Ammon's horn (tissue), 1 donor: ENCODE measurements at regions not wholly inside any gene's neighbourhood (a gene's known extent, or its start where the extent isn't known, plus 50 kb on each side); places are given as distances from the start of the nearest gene placed in this dataset.
"Not testable (repeated sequence)": the region's sequence is repeated elsewhere in the genome, so short reads cannot be mapped to it uniquely, and the experiment has no call there.

Experiments used
- DNase-seq: peaks from one replicate; pipeline ENCODE4 v3.0.0-alpha.2; 2016; ENCODE audit warnings: low spot score

DNA sequence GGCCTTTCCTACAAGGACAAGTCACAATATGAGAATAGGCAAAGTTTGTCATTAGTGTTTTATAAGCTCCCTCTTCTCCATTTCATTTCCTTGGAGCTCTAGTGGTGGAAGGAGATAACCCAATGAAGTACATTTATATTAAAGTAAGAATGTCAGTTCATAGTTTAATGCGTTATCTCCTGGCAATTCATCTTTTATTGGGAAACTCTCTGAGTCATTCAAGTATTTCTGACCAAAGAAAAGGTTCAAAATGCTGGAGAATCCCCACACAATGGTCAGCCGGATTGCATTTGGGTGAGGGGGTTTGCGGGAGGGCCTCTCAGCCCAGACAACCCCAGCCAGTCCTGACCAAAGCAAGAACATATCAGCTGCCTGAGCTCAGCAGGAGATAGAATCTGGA lies 321.5 kb upstream of the NRP1 start:
- no peak for DNase-seq

DNA sequence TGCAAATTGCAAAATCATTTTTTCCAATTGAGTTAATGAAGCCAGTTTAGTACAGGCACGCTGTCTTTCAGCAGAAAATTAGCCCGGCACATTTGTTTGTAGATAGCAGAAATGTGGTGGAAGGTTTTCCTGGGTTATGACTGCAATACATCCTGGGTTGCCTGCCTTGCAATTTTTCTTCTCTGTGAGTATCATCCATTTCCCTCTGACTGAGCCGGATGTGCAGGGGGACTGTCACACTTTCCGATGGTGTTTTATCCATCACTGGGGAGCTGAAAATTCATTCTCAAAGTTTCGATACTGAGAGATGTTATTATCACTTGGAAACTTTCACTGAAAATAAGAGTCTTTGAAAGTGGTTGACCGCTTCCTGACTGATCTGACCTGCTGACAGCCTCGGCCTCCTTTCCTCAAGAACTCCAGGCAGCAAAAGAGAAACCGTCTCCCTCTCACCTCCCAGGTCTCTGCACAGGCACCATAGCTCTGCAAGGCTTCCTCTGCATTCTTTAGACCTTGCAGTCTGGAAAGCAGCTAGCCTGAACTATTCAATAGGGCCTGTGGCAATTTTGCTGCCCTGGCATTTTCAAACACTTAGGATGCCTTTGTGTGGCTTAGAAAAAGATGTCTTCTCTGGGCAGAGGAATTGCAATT lies 320.8 kb upstream of the NRP1 start:
- DNase-seq: no peak

- DNase-seq: no peak
Observed at GRCh38 chr10:33653584-33654367, 319.3 kb upstream of the NRP1 start.

GRCh38 chr10:33652870-33653269 lies 318.4 kb upstream of the NRP1 start:
- no peak for DNase-seq

GRCh38 chr10:33650131-33650530 lies 315.7 kb upstream of the NRP1 start:
- DNase-seq: not testable (repeated sequence)

DNA sequence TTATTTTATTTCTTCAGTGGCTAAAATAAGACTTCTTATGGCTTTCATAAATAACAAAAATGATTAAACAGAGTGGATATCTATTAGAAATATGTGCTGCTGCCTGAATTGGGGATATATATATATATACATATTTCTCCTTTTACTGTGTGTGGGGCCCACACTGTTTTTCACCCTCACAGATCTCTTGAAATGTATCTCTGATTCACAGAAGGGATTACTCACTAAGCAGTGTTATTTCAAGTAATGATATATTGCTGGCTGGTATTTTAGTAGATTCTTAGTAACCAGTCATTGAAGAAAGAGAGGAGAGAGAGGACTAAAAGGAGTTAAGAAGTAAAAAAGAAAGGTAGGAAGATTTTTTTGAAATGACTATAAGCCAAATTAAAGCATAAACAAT lies 308.6 kb upstream of the NRP1 start:
- DNase-seq: no peak

- DNase-seq: no peak
Observed at GRCh38 chr10:33638891-33639290, 304.4 kb upstream of the NRP1 start.

- DNase-seq: no peak
Observed at GRCh38 chr10:33638374-33638773, 303.9 kb upstream of the NRP1 start.

- no peak for DNase-seq
Observed at GRCh38 chr10:33635967-33636515, 301.6 kb upstream of the NRP1 start.

- DNase-seq: no peak
Observed at GRCh38 chr10:33632432-33632831, 298.0 kb upstream of the NRP1 start.

GRCh38 chr10:33631991-33632390 lies 297.5 kb upstream of the NRP1 start:
- no peak for DNase-seq

DNA sequence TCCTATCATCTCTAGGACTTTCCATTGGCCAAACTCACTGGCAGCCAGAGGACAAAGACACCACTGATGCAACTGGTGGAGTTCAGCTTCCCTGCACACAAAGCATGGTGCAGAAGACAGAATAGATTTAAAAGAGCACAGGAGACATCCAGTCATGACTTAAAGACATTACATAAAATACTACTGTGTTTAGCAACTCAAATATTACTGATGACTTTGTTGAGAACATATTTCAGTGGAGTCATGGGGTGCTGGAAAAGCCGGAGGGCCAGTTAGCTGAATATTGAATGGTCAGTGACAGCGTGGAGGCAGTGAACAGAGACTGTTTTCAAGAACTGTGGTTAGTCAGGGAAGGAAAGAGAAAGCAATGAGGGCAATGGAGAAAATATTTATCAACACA lies 296.3 kb upstream of the NRP1 start:
- no peak for DNase-seq

- no peak for DNase-seq
Observed at GRCh38 chr10:33627611-33628010, 293.1 kb upstream of the NRP1 start.

DNA sequence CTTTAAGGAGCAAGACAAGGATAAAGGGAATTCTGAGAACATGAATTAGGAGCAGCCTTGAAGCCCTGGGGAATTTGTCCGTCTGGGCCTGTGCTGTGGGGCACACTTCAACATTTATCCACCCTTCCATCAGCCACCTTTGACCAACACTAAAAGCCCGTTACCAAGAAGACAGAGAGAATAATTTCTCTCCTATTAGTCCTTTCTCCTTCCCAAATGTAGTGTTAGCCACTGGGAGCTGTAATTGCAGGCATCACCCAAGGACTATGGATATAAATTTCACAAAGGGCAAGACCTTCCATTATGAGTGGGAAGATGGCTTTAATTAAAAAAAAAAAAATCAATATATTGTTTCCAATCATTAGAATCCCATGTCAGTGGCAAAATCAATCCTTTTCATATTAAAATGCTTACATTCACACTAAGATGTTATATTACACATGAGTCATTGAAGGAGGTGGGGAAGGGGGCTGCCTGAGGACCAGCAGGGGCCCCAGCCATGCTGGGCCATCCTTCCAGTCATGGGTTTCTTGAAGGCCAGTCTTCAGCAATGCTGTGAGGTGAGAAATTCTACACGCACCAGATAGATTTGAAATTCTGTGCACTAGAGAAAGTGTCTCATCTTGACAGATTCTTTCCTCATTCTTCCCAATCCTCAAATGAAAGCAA lies 292.5 kb upstream of the NRP1 start:
- no peak for DNase-seq

- no peak for DNase-seq
Observed at GRCh38 chr10:33623669-33624068, 289.2 kb upstream of the NRP1 start.

GRCh38 chr10:33621101-33621500 lies 286.6 kb upstream of the NRP1 start:
- DNase-seq: peak; percentile 38

- DNase-seq: no peak
Observed at GRCh38 chr10:33618196-33618595, 283.7 kb upstream of the NRP1 start.

DNA sequence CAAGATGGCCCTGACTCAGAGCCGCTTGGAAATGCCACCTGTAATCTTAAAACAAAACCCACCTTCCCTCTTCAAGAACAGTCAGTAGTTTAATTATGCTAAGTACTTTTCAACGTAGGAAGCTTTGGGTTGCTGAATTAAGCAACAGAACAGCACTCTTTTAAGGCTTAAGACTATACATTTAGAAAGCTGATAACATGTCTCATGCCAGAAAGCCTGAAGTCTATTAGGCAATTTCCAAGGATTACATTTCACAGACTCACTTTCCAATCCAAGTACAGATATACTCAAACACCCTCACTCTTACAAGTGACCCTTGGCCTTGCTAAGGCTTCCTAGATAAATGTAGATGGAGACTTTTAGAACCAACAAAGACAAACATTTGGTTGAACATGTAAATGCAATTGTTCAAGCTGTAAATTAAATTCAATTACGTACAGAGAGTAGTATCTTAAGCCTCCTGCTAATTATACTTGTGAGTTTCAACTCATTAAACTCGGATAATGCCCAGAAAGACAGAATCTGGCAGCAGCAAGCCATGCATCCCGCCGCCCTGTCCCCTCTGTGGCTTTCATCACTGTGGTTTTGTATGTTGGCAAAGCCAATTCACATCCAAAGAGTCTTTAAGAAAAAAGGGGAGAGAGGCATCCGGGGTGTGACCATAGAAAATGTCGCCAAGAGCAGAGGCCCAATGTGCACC lies 283.1 kb upstream of the NRP1 start:
- DNase-seq: no peak

- no peak for DNase-seq
Observed at GRCh38 chr10:33616956-33617355, 282.5 kb upstream of the NRP1 start.

- DNase-seq: no peak
Observed at GRCh38 chr10:33612551-33612950, 278.1 kb upstream of the NRP1 start.

DNA sequence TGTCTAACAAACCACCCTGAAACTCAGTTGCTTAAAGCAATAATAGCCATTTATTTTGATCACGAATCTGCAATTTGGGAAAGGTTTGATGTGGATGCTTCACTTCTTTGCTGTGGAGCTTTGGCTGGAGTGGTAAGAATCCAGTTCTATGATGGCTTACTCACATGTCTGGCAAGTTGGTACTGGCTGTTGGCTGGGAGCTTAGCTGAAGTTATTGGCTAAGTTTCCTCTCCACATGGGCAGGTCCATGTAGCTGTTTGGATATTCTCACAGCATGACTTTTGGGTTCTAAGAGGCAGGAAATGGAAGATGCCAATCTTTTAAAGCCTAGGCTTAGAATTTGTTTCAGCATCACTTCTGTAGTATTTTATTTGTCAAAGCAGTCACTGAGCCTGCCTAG lies 277.6 kb upstream of the NRP1 start:
- DNase-seq: no peak

DNA sequence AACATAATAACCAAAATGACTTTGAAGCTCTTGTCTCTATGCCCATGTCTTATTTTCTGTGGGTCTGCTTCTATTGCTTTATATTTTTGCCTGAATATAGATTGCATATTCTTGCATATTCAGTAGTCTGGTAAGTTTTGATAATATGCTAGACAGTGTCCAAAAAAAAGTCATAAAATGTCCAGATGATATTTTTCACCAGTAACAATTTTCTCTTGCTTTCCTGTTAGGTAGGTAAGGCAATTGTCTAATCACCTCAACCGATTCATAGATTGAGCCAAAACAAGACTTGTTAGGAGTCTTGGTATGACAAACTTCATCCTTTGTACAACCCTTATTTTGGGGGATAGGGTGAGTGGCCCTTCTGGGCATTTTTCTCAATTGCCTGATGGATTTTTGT lies 277.0 kb upstream of the NRP1 start:
- DNase-seq: no peak
